Activated CD4-positive, alpha-beta T cell treated with anti-CD3 and anti-CD28 coated beads, Interleukin-10, Interleukin-2, amounts not matched to agents 100 ng/mL and 50 ng/mL, durations not matched to agents 16 hours and 8 hours (primary cell): ENCODE measurements at regions not wholly inside any gene's neighbourhood (a gene's known extent, or its start where the extent isn't known, plus 50 kb on each side); places are given as distances from the start of the nearest gene placed in this dataset.

ENCODE experiments used
- DNase-seq: peaks from one replicate; pipeline ENCODE4 v3.0.0-alpha.2; 2020

GRCh38 chr21:16074950-16075489 lies 345.2 kb downstream of the USP25 start:
- no peak for DNase-seq

GRCh38 chr21:16075649-16076282 lies 346.0 kb downstream of the USP25 start:
- DNase-seq, result no peak

GRCh38 chr21:16076465-16076864 lies 346.7 kb downstream of the USP25 start:
- no peak for DNase-seq

- no peak for DNase-seq
Observed at GRCh38 chr21:16078382-16078781, 348.6 kb downstream of the USP25 start.

GRCh38 chr21:16079830-16080229 lies 350.0 kb downstream of the USP25 start:
- DNase-seq, result no peak

GRCh38 chr21:16081304-16081703 lies 351.5 kb downstream of the USP25 start:
- DNase-seq, result no peak

- peak; percentile 5 for DNase-seq
Observed at GRCh38 chr21:16082038-16082816, 352.4 kb downstream of the USP25 start.

- no peak for DNase-seq
Observed at GRCh38 chr21:16084776-16085364, 355.1 kb downstream of the USP25 start.

- no peak for DNase-seq
Observed at GRCh38 chr21:16085421-16085820, 355.6 kb downstream of the USP25 start.

GRCh38 chr21:16086121-16086520 lies 356.3 kb downstream of the USP25 start:
- DNase-seq, result no peak

- DNase-seq, result no peak
Observed at GRCh38 chr21:16086936-16087335, 357.2 kb downstream of the USP25 start.

- no peak for DNase-seq
Observed at GRCh38 chr21:16087523-16087922, 357.7 kb downstream of the USP25 start.

- no peak for DNase-seq
Observed at GRCh38 chr21:16088056-16088455, 358.3 kb downstream of the USP25 start.

GRCh38 chr21:16095005-16095404 lies 365.2 kb downstream of the USP25 start:
- no peak for DNase-seq

- DNase-seq, result no peak
Observed at GRCh38 chr21:16096988-16097387, 367.2 kb downstream of the USP25 start.

- DNase-seq, result no peak
Observed at GRCh38 chr21:16102113-16102512, 372.3 kb downstream of the USP25 start.

GRCh38 chr21:16108561-16109075 lies 378.8 kb downstream of the USP25 start:
- DNase-seq, result no peak

GRCh38 chr21:16113052-16113715 lies 383.4 kb downstream of the USP25 start:
- no peak for DNase-seq

GRCh38 chr21:16115461-16115860 lies 385.7 kb downstream of the USP25 start:
- no peak for DNase-seq

- no peak for DNase-seq
Observed at GRCh38 chr21:16116069-16116468, 386.3 kb downstream of the USP25 start.

- no peak for DNase-seq
Observed at GRCh38 chr21:16116798-16117197, 387.0 kb downstream of the USP25 start.

GRCh38 chr21:16117331-16117730 lies 387.5 kb downstream of the USP25 start:
- no peak for DNase-seq
